Endothelial cell of umbilical vein (primary cell): ENCODE measurements at regions not wholly inside any gene's neighbourhood (a gene's known extent, or its start where the extent isn't known, plus 50 kb on each side); places are given as distances from the start of the nearest gene placed in this dataset.

Source experiments
- BruUV-seq: library from RNA; stranded (reverse); fragments of 400-500 nt; replicated peaks from 2 replicates; lab custom pipeline; 2021; lab: Mats Ljungman, UMichigan
- CTCF ChIA-PET: fragments of 300-600, 350-600 bp; sonication (Branson Sonifier 250); formaldehyde crosslinking; loops from one replicate; lab custom pipeline; 2021; ENCODE audit warnings: antibody characterized with exemption, inconsistent platforms; lab: Charles Lee
- POLR2A ChIA-PET: fragments of 300-600, 350-600 bp; sonication (Branson Sonifier 250); formaldehyde crosslinking; loops from one replicate; lab custom pipeline; 2021; ENCODE audit warnings: antibody characterized with exemption, inconsistent platforms; lab: Charles Lee
- DNase-seq: peaks from one replicate; pipeline ENCODE4 v3.0.0-alpha.2; 2011; ENCODE audit warnings: low read depth, low spot score
- FAIRE-seq: peaks from 2 replicates; lab custom pipeline; 2011; peaks lifted over from hg19 to GRCh38; lab: Jason Lieb, UNC
- H2AFZ ChIP-seq: 2 replicates; pipeline ENCODE4 v1.6.0; 2012; ENCODE audit warnings: low read depth, low read length, control low read depth, inconsistent platforms
- H3K27ac ChIP-seq: 2 replicates; pipeline ENCODE4 v1.5.1; 2011; ENCODE audit warnings: low read depth, mild to moderate bottlenecking, control low read depth, low read length, moderate library complexity; ENCODE audit not compliant: insufficient read depth
- H3K27me3 ChIP-seq, 2 experiments: 2 replicates each; pipeline versions ENCODE4 v1.6.0 to v1.6.1; 2011; ENCODE audit warnings: low read length in 2 of 2, mixed read lengths in 1 of 2; ENCODE audit not compliant: control insufficient read depth in 2 of 2, insufficient read depth in 2 of 2
- H3K36me3 ChIP-seq, 2 experiments: 2 replicates in 1 of 2; 3 replicates in 1 of 2; pipeline ENCODE4 v1.5.1; 2011; ENCODE audit warnings: low read length in 2 of 2, mild to moderate bottlenecking in 1 of 2, moderate library complexity in 1 of 2; ENCODE audit not compliant: control insufficient read depth in 2 of 2, insufficient read depth in 2 of 2; ENCODE audit errors: extremely low read depth in 1 of 2
- H3K4me1 ChIP-seq: 3 replicates; pipeline ENCODE4 v1.5.1; 2011; ENCODE audit warnings: mild to moderate bottlenecking, low read length; ENCODE audit not compliant: control insufficient read depth, insufficient read depth; ENCODE audit errors: extremely low read depth
- H3K4me2 ChIP-seq: 2 replicates; pipeline ENCODE4 v1.6.1; 2011; ENCODE audit warnings: low read length, control low read depth, mixed read lengths; ENCODE audit not compliant: insufficient read depth
- H3K4me3 ChIP-seq, 3 experiments: fragments of 200-600 bp in 1 of 3; sonication (generic), shearing (Covaris generic) in 1 of 3; replicated peaks in 1 of 3; 2 replicates each; pipeline ENCODE4 v1.5.1; 2011 to 2016; ENCODE audit warnings: control low read depth in 3 of 3, low read length in 3 of 3, mild to moderate bottlenecking in 2 of 3, inconsistent platforms in 1 of 3, low read depth in 1 of 3, moderate library complexity in 1 of 3; ENCODE audit not compliant: insufficient read depth in 1 of 3
- H3K79me2 ChIP-seq: 2 replicates; pipeline ENCODE4 v1.6.0; 2012; ENCODE audit warnings: low read length, inconsistent platforms; ENCODE audit not compliant: control insufficient read depth, insufficient read depth
- H3K9ac ChIP-seq: replicated peaks from 2 replicates; pipeline ENCODE3; 2011; ENCODE audit warnings: low read length, control low read depth; ENCODE audit not compliant: insufficient read depth; ENCODE audit errors: extremely low read depth
- H3K9me1 ChIP-seq: replicated peaks from 3 replicates; pipeline ENCODE4 v1.6.0; 2011; ENCODE audit warnings: mild to moderate bottlenecking, low read length; ENCODE audit not compliant: control insufficient read depth, insufficient read depth; ENCODE audit errors: extremely low read depth
- H3K9me3 ChIP-seq: replicated peaks from 2 replicates; pipeline ENCODE4 v1.5.1; 2012; ENCODE audit warnings: low read length, inconsistent platforms; ENCODE audit not compliant: control insufficient read depth, insufficient read depth
- H4K20me1 ChIP-seq: replicated peaks from 2 replicates; pipeline ENCODE3; 2011; ENCODE audit warnings: mild to moderate bottlenecking, low read length; ENCODE audit not compliant: control insufficient read depth, insufficient read depth; ENCODE audit errors: extremely low read depth
- EZH2 ChIP-seq: IDR thresholded peaks from 2 replicates; pipeline ENCODE4 v1.6.1; 2012; ENCODE audit warnings: borderline replicate concordance, low read depth, mild to moderate bottlenecking, moderate library complexity, low read length, inconsistent platforms; ENCODE audit not compliant: severe bottlenecking
- FOS ChIP-seq: IDR thresholded peaks from 2 replicates; pipeline ENCODE4 v1.6.1; 2011; ENCODE audit warnings: mild to moderate bottlenecking, low read length, moderate library complexity, borderline replicate concordance; ENCODE audit not compliant: insufficient read depth
- GATA2 ChIP-seq: IDR thresholded peaks from 2 replicates; pipeline ENCODE4 v1.7.0; 2011; ENCODE audit warnings: low read depth, mild to moderate bottlenecking, moderate library complexity, mixed read lengths, low read length; ENCODE audit not compliant: insufficient read length, insufficient read depth
- JUN ChIP-seq: IDR thresholded peaks from 2 replicates; pipeline ENCODE4 v1.6.1; 2011; ENCODE audit warnings: borderline replicate concordance, low read depth; ENCODE audit not compliant: insufficient read length, insufficient read depth
- MYC ChIP-seq: IDR thresholded peaks from one replicate; pipeline ENCODE4 v1.6.1; 2011; ENCODE audit warnings: mild to moderate bottlenecking, low read depth, low read length
- POLR2A ChIP-seq: IDR thresholded peaks from 2 replicates; pipeline ENCODE4 v1.6.1; 2012; ENCODE audit warnings: low read depth, mild to moderate bottlenecking, control low read depth, low read length
- POLR2AphosphoS5 ChIP-seq: IDR thresholded peaks from 2 replicates; pipeline ENCODE4 v1.6.1; 2012; ENCODE audit warnings: low read depth, mild to moderate bottlenecking, control low read depth, low read length, moderate library complexity; ENCODE audit not compliant: insufficient read depth
- dilution Hi-C: fragments of 300-500 bp; cut with MboI; formaldehyde crosslinking; loops from one replicate; pipeline ENCODE4 v1.15.0; 2019; ENCODE audit warnings: low sequenced_read_pairs; ENCODE audit not compliant: extremely low pct_ligation_motif_present
- intact Hi-C: fragments of 100-400 bp; cut with micrococcal nuclease; formaldehyde crosslinking; loops from one replicate; pipeline ENCODE4 v1.10.0; 2022
- TF ChIP-seq, protein P1 (sequence below): IDR thresholded peaks from 2 replicates; pipeline ENCODE4 v1.6.1; 2011; ENCODE audit not compliant: insufficient read depth, insufficient read length
- TF ChIP-seq, protein P2 (sequence below), 2 donors: IDR thresholded peaks; 1 replicate in 1 of 2; 2 replicates in 1 of 2; pipeline ENCODE4 v1.5.1; 2011; ENCODE audit warnings: low read length in 2 of 2, mild to moderate bottlenecking in 2 of 2, moderate library complexity in 2 of 2, control low read depth in 1 of 2, inconsistent platforms in 1 of 2, low read depth in 1 of 2; ENCODE audit not compliant: insufficient read depth in 1 of 2; ENCODE audit errors: extremely low read depth in 1 of 2

DNA sequence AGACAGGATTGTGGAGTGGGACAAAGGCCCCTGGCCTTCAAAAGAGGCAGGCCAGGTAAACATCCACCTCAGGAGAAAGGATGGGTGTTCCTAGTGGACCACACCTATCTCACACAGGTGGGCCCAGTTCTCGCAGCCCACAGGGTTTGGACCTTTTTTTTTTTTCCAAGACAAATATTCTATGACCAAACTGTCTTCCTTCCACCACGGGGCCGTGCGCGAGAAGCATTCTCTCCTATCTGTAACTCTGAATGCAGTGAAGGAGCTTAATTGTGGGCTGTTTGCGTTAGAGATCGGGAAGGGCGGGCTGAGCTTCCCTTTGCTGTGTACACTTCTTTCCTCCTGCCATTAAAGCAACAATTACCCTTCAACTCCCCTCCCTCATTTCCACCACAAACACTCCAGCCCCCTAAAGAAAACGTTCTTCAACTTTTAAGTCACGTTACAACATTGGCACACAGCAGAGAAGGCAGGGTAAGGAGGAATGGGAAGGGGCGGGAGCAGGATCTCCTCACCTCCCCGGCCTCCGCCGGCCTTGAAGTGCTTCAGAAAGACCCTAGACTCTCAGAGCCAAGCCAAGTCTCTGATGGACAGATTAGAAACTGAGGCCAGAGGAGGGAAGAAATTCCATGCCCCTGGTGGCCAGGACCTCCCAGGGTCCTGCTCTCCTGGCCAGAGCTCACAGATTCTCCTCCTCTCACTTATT, 238.4 kb downstream of the BUD13 start:
- dilution Hi-C loops: no loop called here
- FAIRE-seq: no peak

More for the DNA sequence above, 238.4 kb downstream of the BUD13 start:
- Histone ChIP-seq H3K9ac (no peak overlapping the region), H3K36me3 (no peaks in the 10 kb centered on the region), H3K27me3 (peaks cover 25 to 36% of the 10 kb centered on the region in 2 experiments), H3K27ac (no peak overlapping the region), H3K4me2 (no peak overlapping the region), H2AFZ (no peak overlapping the region), H3K4me1 (no peaks in the 10 kb centered on the region), H3K4me3 (no peak overlapping the region), H4K20me1 (no peaks in the 10 kb centered on the region), H3K9me1 (no peaks in the 10 kb centered on the region), H3K79me2 (no peaks in the 10 kb centered on the region), H3K9me3 (no peaks in the 10 kb centered on the region)
- ChIA-PET POLR2A (no interaction called here), CTCF (interaction anchor here (1.5 kb wide), 1 partner anchor 21 kb away, joined by 5 read pairs; no protein-coding TSS in a partner anchor)
- no peak for DNase-seq
- intact Hi-C loops: no loop called here
- BruUV-seq: no TSS peak
- TF ChIP-seq, protein P1, sequence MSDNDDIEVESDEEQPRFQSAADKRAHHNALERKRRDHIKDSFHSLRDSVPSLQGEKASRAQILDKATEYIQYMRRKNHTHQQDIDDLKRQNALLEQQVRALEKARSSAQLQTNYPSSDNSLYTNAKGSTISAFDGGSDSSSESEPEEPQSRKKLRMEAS: no peak
- TF ChIP-seq GATA2: no peak
- TF ChIP-seq, protein P2, sequence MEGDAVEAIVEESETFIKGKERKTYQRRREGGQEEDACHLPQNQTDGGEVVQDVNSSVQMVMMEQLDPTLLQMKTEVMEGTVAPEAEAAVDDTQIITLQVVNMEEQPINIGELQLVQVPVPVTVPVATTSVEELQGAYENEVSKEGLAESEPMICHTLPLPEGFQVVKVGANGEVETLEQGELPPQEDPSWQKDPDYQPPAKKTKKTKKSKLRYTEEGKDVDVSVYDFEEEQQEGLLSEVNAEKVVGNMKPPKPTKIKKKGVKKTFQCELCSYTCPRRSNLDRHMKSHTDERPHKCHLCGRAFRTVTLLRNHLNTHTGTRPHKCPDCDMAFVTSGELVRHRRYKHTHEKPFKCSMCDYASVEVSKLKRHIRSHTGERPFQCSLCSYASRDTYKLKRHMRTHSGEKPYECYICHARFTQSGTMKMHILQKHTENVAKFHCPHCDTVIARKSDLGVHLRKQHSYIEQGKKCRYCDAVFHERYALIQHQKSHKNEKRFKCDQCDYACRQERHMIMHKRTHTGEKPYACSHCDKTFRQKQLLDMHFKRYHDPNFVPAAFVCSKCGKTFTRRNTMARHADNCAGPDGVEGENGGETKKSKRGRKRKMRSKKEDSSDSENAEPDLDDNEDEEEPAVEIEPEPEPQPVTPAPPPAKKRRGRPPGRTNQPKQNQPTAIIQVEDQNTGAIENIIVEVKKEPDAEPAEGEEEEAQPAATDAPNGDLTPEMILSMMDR (IDR thresholded peaks at IDR 0.05; ENCODE audit: extremely low read depth in 1 of 2, insufficient read depth in 1 of 2, low read depth in 1 of 2, low read length in 2 of 2): no peak
- no peak for TF ChIP-seq POLR2A
- no peak for TF ChIP-seq POLR2AphosphoS5
- no peak for TF ChIP-seq JUN
- no peak for TF ChIP-seq EZH2
- TF ChIP-seq FOS: no peak
- TF ChIP-seq MYC: no peak
